ENCODE measurements at regions not wholly inside any gene's neighbourhood (a gene's known extent, or its start where the extent isn't known, plus 50 kb on each side); places are given as distances from the start of the nearest gene placed in this dataset.
"Not testable (repeated sequence)": the region's sequence is repeated elsewhere in the genome, so short reads cannot be mapped to it uniquely, and the experiment has no call there.

DNA sequence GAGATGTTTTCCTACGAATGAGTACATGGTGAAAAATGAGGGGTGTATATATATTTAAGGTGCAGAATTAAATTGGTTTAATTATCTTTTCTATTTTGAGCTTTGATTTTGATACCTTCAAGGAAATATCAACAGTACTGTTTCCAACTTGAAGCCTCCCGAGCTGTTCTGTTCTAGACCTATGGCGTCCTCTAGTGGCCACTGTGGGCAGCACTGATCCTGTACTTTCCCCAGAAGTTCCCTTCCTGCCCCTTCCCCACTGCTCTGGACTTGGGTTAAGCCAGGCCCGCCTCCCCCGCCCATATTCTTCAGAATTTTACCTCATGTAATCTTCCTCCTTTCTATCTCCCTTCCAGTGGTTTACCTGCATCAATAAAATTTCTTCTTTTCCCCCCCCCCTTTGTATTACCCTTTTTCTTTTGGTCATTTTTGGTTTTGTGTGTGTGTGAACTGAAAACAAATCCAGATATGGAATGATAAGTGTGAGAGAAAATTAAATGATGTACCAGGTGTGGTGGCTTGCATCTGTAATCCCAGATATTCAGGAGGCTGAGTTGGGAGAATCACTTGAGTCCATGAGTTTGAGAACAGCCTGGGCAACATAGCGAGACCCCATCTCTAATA is 1643.5 kb downstream of the TP53TG3F start:
- DNase-seq (ENCODE audit: low spot score), result no peak

DNA sequence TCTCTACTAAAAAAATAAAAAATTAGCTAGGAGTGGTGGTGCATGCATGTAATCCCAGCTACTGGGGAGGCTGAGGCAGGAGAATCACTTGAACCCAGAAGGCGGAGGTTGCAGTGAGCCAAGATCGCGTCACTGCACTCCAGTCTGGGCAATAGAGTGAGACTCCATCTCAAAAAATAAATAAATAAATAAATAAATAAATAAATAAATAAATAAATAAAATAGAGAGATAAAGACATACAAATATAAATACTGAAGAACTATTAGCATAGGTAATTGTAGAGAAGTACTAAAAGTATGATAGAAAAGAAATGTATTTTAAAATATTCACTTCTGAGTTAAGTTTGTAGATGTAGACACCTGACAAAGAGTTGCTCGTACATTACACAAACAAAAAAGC is 1652.4 kb downstream of the TP53TG3F start:
- DNase-seq (ENCODE audit: low spot score), result not testable (repeated sequence)

DNA sequence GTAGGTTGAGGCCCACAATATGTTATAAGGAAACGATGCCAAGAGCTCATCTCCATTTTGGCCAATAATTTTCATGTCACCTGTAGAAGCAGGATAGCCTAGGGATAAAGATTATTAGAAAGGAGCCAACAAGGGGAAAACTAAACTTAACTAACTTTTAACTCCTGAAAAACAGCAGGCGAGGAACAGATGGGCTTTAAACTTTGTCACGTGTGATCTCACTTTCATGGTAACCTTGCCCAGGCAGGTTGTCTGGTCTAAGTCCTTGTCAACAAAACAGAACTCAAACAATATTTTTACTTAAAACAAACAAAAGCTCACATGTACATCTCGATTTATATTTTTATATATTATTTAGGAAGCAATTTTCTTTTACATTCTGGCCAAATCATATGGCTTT is 1672.0 kb downstream of the TP53TG3F start:
- no peak for DNase-seq (ENCODE audit: low spot score)

DNA sequence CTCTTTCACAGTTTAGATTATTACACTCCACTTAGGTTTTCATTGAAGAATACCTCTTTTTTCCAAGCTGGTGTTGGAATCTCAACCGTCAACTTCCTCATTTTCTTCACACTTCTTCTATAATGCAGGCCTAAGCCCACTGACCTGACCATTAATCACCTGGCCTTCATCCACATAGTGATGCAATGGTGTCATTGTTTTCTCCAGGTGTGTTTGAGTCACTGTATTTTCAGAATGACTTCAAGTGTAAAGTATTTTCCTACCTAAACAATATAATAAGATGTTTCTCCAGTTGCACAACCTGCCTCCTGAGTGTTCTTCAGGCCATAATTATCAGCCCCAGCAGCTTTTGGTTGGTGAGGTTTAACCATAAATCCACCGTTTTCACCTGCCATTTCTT is 1675.1 kb downstream of the TP53TG3F start:
- DNase-seq (ENCODE audit: low spot score), result no peak

DNA sequence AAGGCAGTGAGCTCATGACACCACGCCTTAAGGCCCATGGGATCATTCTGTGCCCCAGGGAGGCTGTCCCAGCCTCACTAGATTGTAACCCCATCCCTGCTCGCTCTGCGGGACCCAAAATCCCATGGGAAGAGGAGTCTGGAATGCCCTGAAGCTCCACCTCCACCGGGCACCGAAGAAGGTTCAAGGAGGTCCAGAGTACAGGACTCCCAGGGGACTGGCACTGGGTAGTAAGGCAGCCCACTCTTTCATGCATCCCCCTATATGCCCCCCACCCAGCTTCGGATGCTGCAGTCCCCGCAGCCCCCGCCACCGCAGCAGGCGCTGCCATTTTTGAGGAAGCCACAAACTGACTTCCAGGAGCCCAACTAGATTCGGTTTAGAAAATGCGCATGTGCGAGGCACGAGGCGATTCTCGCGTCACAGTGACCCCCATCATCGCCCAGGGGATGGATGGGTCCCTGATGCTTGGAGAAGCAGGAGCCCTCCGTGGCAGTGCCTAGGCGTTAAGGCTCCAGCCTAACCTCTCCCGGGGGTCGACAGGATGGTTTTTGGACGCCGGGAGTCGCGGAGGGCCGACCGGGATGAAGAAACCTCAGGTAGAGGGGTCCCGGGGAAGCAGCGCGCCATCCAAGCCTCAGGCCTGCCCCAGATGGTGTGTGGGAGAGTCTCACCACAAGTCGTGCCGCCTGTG is 1681.0 kb downstream of the TP53TG3F start:
- no peak for DNase-seq (ENCODE audit: low spot score)

DNA sequence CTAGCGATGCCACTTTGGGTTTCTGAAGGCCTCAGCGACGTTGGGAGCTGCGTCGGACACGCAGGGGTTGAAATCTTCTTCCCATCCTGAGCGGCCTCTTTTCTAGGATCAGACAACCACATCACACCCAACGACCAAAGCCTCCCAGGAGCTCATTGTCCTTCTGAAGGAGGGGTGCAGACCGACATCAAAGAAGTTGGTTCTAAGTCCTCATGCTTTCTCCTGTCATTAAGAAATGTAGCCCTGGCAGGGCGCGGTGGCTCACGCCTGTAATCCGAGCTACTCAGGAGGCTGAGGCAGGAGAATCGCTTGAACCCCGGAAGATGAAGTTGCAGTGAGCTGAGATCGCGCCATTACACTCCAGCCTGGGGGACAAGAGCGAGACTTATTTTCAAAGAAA is 1681.9 kb downstream of the TP53TG3F start:
- no peak for DNase-seq (ENCODE audit: low spot score)

DNA sequence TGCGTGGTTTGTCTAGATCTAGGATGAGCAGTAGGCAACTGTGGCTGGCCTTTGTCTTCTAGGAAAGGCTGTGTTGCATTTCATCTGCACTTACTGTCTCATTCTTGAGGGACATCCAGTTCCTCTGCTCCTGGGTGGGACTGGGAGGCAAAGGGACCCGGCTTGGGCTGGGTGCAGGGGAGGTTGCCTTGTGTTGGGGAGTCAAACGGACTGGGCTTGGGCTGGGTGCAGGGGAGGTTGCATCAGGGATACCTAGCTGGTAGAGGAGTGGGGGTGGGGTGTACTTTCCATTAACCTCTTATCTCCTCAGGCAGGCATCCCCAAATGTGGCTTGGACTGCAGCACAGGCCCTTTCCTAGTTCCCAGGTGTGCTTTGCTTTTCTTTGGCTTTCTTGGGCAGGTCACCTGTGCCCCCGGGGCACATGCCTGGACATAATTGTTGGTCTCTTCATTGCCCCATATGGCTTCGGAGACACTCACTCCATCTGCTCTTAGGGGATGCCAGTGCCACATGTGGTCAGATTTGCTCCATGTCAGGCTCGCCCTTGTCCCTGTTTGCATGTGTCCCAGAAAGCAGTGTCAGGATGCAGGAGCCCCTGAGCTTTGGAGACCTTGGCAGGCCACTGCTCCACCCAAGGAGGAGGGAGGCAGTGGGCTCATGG is 1682.9 kb downstream of the TP53TG3F start:
- no peak for DNase-seq (ENCODE audit: low spot score)

DNA sequence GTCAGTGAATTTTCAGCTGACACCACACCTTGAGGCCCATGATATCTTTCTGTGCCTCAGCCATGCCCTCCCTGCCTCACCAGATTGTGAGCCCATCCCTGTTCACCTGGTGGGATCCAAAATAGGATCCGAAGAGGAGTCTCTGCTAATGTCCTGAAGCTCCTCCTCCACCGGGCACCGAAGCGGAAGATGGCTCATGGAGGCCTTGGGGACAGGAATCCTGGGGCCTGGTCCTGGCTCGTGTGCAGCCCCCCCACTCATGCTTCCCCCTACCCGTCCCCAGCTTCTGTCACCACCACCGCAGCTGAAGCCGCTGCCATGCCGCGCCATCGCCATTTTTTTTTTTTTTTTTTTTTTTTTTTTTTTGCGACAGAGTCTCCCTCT is 1683.4 kb downstream of the TP53TG3F start:
- no peak for DNase-seq (ENCODE audit: low spot score)

DNA sequence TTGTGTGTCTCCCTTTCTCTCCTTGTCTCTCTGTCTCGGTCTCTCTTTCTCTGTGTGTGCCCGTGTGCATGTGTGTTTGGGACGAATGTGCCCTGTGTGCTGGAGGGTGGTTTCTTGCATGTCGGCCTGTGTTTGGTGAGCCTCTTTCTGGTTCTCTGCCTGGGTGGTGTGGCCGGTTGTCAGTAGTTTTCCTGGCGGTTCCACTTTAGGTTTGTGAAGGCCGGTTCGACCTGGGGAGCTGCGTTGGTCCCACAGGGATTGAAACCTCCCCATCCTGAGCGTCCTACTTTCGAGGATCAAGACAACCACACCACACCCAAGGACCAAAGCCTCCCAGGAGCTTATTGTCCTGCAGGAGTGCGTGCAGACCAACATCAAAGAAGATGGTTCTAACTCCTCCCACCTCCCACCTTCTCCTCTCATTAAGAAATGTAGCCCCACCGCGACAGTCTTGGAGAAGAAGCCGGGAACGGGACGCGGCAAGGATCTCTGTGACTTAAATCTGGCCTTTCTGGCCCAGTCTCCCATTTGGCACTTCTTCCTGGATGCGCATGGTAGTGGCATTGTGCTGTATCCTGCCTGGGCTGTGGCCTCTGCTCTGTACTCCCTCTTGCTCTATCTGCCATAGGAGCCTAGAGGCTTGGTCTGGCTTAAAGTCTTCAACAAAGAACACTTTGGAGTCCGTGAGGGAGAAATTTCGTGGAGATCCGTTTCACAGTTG is 1685.0 kb downstream of the TP53TG3F start:
- no peak for DNase-seq (ENCODE audit: low spot score)

DNA sequence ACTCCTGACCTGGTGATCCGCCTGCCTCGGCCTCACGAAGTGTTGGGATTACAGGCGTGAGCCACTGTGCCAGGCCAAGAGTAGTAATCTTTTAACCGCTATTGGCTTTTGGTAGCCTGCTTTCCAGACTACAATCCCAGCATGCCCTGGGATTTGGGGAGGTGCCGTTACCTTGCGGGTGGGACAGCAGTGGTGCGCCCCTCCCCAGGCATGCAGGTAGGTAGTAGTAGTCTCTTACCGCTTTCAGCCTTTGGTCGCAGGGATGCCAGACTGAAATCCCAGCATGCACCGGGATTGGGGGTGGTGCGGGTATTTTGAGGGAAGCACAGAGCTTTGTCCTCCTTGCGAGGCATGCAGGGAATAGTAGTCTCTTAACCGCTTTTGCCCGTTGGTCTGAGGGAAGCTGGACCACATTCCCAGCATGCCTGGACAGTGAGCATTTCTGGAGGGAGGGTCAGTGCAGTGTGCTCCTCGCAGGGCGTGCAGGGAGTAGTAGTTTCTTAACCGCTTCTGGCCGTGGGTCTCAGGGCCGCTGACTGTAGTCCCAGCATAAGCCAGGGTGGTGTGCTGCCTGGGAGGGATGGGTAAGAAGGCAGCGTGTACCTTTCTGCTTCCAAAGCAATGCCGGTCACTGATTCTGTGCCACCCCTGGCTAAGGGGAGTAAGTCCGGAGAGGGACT is 1686.8 kb downstream of the TP53TG3F start:
- no peak for DNase-seq (ENCODE audit: low spot score)

DNA sequence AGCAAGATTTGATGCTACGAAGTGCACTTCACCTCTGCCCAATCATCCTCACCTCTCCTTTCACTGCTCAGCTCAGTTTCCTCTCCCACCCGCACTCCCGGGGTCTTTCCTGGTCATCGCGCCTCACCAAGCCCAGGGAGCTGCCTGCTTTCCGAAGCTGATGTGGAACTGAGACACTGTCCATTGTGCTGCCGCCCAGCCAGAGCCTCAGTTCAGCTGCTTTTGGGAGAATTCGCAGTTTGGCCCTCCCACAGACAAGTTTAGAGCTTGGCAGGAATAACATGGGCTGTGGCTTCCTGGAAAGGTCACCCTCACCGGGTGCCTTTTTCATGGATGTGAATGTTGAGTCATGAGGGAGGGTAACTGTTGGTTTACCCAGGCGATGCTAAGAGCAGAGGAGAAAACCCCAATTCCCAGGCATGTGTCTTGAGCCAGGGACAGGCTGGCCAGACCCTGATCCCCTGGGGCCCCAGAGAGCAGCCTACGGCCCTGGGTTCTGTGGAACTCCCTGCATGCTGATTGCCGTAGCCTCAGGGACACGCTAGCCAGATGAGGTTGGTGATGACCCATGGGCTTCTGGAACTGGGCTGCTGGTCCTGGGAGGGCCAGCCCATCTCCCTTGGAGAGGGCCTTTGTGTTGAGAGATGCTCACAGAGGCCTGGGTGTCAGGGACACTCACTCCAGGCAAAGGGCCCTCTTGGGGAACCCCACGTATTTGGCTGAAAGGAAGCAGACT is 1687.5 kb downstream of the TP53TG3F start:
- no peak for DNase-seq (ENCODE audit: low spot score)

DNA sequence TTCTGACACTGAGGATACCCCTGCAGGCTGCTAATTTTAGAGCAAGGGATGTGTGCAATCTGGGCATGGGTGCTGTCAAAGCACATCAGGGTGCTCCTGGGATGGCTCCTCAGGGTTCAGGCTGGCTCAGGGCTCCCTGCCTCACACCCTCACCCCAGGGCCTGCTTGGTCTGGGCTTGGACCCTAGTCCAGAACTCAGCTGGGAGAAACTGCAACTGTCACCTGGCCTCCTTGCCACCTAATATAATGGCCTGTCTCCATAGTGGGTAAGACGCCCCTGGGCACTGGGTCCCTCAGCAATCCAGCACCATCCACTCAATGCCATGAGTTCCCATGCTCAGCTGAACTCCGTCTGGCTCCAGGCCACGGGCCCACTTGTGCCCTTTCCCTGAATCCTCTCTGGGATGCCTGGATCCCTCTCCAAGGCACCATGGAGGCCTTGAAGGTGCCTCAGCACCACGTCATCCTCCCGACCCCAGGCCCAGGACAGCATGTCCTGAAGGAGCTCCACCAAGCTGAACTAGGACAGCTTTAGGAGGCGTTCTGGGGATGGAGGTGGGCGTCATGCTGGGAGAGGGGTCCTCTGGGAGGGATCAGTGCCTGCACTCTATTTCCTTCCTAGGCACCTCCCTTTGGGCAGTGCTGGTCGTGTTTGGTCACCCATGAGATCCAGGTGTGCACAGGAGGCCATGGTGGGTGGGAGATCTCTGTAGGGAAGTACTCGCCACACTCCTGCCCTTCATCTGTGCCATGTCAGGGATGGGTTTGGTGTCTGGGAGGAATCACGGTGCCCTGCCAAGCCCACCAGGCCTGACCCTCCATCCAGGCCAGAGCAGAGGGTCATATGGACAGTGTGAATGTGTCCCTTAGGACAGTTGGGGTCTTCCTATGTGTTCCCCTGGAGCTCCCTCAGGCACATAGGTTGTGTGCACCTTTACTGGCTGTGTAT is 1688.4 kb downstream of the TP53TG3F start:
- no peak for DNase-seq (ENCODE audit: low spot score)

DNA sequence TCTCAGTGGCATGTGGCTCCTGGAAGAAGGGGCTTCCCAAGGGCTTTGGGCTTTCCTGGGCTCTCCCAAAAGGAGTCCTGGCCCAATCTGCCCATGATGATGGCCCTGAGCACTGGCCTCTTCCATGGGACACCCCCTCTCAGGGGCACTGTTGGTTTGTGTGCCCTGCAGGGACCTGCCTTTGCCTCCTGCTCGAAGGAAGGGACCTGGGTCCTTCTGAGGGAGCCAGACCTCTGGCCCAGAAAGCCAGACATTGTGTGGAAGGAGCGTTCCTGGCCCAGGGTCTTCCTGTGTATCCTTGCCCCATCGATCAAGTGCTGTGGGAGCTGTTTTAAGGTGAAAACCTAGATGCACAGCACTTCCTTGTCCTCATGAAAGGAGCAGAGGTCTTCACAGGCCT is 1689.3 kb downstream of the TP53TG3F start:
- DNase-seq (ENCODE audit: low spot score), result no peak

DNA sequence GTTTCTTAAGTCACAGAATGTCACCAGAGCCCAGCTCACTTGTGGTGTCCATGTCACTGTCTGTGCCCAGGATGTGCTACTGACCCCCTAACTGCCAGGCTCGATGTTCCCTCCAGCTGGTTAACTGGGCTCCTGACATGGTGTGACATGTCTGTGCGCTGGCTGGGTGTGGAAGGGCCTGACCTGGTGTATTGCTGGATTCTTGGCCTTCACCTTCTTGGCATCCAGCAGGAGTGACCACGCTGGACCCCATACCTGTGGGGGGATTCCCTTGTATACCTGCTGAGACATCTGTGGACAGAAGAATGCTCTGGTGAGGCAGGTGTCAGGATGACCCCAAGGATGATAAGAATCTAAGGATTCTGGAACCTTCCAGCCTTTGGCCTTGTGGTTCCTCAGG is 1690.1 kb downstream of the TP53TG3F start:
- no peak for DNase-seq (ENCODE audit: low spot score)

DNA sequence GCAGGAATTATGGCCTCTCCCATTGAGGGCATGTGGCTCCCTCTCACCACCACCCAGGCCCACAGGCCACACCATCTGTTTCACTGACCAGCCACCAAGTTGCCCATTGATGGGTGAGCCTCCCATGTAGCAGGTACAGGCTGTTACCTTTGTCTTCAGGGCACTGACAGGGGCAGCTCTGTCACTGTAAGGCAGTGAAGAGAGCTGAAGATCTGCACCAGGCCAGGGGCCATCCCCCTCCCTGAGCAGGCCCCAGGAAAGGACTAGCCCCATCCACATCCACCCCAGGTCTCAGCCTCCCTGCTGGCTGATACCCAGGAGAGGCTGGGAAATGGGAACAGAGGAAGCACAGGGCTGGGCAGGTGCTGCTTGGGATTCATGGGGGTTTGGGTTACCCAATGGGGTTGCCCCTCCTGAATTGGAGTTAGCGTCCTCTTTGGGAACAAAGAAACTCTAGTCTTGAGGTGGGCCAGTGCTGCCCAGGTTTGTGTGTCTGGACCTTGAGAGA is 1691.4 kb downstream of the TP53TG3F start:
- no peak for DNase-seq (ENCODE audit: low spot score)

DNA sequence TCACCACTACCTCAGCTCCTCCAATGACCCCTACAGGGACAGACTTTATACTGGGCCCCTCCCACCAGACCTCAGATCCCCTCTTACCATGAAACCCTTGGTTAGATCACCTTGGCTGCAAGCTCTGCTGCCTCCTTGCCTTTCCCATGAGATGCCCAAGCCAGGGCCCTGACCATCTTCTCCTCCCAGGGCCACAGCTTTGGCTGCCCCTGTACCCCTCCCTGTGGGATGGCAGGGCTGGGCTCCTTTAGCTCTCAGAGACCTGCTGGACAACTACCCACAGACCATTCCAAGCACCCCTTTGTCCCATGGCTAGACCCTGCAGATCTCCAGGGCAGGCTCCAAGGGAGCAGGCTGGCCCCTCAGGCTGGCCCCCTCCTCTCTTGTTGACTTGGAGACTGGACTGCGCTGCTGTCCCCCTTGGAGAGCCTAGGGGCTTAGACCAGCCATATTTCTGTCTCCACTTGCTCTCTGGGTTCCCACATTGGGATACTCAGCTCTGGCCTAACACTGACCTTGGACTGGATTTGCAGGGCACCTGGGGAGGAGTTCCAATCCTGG is 1692.7 kb downstream of the TP53TG3F start:
- DNase-seq (ENCODE audit: low spot score), result no peak

DNA sequence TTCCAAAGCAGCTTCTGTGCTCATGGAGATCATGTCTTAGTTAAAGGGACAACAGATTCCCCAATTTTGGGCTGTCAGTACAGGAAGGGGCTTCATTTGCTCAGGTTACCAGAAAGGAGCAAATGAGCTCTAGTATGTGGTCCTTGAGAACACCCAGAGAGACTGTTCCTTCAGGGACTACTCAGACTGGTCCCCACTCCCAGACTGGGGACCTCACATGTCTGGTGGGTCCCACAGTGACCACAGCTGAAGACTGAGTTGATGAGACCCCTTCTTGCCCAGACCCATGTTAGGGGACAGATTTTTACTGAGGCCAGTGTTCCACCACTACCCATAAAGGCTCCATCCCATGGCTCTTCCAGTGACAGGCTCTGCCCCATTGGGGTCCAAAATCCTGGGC is 1695.2 kb downstream of the TP53TG3F start:
- no peak for DNase-seq (ENCODE audit: low spot score)

DNA sequence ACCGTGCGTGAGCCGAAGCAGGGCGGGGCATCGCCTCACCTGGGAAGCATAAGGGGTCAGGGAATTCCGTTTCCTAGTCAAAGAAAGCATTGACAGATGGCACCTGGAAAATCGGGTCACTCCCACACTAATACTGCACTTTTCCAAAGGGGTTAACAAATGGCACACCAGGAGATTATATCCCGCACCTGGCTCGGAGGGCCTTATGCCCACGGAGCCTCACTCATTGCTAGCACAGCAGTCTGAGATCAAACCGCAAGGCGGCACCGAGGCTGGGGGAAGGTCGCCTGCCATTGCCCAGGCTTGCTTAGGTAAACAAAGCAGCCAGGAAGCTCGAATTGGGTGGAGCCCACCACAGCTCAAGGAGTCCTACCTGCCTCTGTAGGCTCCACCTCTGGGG is 1698.1 kb downstream of the TP53TG3F start:
- not testable (repeated sequence) for DNase-seq (ENCODE audit: low spot score)

DNA sequence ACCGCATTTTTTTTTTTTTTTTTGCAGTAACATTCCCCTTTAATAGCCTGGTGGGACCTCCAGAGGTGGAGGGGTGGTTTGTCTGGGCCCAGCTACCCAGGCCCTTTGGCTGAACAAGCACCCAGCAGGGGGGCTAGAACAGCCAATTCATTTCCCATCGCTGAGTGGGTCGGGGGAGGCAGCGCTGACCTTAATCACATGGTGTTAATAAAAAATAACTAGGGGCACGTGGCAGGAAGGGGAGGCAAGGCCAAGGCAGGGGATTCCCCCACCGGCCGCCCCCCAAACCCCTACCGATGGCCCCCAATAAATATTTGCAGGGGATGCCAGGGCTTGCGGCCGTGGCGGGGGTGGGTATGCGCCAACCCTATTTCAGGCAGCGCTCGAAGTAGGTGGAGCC is 1709.9 kb downstream of the TP53TG3F start:
- DNase-seq (ENCODE audit: low spot score), result not testable (repeated sequence)

DNA sequence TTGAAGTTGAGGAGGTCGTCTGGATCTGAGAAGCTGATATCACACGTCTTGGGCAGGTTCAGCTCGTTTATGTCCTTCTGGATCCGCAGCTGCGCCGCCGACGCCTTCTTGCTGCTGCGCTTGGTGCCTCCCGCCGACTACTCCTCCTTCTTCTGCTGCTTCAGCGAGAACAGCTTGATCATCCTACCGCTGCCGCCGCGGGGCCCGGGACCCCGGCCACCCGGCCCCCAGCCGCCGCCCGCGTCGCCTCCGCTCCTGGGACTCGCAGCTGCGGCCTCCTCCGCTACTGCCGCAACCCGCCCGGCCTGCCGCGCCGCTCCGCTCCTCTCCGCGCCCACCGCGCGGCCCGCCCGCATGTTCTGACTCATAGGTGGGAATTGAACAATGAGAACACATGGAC is 1710.6 kb downstream of the TP53TG3F start:
- not testable (repeated sequence) for DNase-seq (ENCODE audit: low spot score)

Data from globus pallidus (tissue), 1 donor.